ENCODE measurements at regions not wholly inside any gene's neighbourhood (a gene's known extent, or its start where the extent isn't known, plus 50 kb on each side); places are given as distances from the start of the nearest gene placed in this dataset.

DNA sequence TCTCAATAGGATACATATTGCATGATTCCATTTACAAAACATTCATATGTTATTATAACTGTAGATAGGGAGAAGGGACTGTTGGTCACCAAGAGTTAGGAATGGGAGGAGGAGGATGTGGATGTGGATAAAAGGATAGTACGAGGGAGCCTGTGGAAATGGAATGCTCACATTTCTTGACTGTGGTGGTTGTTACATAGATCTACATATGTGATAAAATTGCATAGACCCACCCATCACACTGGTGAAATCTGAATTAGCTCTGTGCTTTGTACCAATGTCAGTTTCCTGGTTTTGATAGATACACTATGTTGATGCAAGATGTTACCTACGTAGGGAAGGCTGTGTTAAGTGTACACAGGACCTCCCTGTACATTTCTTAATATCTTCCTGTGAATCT, 233.5 kb upstream of the MTPN start:
- Histone ChIP-seq H3K36me3 (no peaks in the 10 kb centered on the region), H3K4me1 (no peaks in the 10 kb centered on the region), H3K9me3 (peaks cover 0 to 4% (median 0%) of the 10 kb centered on the region in 4 donors), H3K27me3 (no peaks in the 10 kb centered on the region), H3K27ac (replicated peaks in 1 of 4) (no peak overlapping the region), H3K4me3 (no peak overlapping the region)
- TF ChIP-seq, protein P1, sequence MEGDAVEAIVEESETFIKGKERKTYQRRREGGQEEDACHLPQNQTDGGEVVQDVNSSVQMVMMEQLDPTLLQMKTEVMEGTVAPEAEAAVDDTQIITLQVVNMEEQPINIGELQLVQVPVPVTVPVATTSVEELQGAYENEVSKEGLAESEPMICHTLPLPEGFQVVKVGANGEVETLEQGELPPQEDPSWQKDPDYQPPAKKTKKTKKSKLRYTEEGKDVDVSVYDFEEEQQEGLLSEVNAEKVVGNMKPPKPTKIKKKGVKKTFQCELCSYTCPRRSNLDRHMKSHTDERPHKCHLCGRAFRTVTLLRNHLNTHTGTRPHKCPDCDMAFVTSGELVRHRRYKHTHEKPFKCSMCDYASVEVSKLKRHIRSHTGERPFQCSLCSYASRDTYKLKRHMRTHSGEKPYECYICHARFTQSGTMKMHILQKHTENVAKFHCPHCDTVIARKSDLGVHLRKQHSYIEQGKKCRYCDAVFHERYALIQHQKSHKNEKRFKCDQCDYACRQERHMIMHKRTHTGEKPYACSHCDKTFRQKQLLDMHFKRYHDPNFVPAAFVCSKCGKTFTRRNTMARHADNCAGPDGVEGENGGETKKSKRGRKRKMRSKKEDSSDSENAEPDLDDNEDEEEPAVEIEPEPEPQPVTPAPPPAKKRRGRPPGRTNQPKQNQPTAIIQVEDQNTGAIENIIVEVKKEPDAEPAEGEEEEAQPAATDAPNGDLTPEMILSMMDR (IDR thresholded peaks at IDR 0.05), result no peak
- TF ChIP-seq EP300 (IDR thresholded peaks at IDR 0.05) (no peak), POLR2AphosphoS5 (IDR thresholded peaks at IDR 0.05) (no peak), POLR2A (IDR thresholded peaks at IDR 0.05; ENCODE audit: low read depth) (no peak)
- DNase-seq (ENCODE audit: extremely low spot score), result no peak
- 76% methylated on average over 2 of the region's 2 CpGs for WGBS
- intact Hi-C loops (cut with DNase I), result no loop called here

DNA sequence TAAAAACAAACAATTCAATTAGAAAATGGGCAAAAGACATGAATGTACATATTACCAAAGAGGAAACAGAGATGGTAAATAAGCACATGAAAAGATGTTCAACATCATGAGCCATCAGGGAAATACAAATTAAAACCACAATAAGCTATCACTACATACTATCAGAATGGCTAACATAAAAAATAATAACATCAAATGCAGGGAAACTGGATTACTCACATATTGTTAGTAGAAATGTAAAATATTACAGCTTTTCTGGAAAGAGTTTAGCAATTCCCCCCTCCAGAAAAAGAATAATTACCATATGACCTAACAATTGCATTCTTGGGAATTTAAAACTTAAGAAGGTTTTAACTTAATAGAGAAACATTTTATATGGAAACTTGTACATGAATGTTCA, 232.9 kb upstream of the MTPN start:
- H3K9me3 ChIP-seq, result peaks cover 0 to 4% (median 0%) of the 10 kb centered on the region in 4 donors
- TF ChIP-seq POLR2AphosphoS5 (IDR thresholded peaks at IDR 0.05) (no peak), EP300 (IDR thresholded peaks at IDR 0.05) (no peak), POLR2A (IDR thresholded peaks at IDR 0.05; ENCODE audit: low read depth) (no peak)
- TF ChIP-seq, protein P1 (IDR thresholded peaks at IDR 0.05), result no peak
- no peaks in the 10 kb centered on the region for H3K27me3 ChIP-seq
- DNase-seq (ENCODE audit: extremely low spot score), result no peak
- H3K4me3 ChIP-seq, result no peak overlapping the region
- H3K27ac ChIP-seq (replicated peaks in 1 of 4), result no peak overlapping the region
- intact Hi-C loops (cut with DNase I), result no loop called here
- H3K36me3 ChIP-seq, result no peaks in the 10 kb centered on the region
- no peaks in the 10 kb centered on the region for H3K4me1 ChIP-seq

DNA sequence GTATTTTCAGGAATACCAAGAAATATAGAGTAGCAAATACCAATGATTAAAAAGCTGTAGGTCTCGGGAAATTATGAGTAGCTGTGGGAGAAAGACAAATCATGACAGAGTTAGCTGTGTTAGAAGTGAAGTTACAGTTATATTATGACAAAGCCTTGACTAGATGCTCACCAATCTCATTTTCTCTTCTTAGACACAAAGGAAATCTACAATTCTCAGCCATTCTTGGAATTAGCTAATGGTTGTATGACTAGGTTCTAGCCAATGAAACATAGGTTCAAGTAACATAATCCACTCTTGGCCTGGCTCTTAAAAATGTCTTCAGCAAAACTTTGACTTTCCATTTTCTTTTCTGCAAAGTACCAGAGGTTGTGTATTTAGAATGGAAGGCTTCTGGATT, 228.8 kb upstream of the MTPN start:
- Histone ChIP-seq H3K4me3 (no peak overlapping the region), H3K9me3 (no peaks in the 10 kb centered on the region), H3K27ac (replicated peaks in 1 of 4) (no peak overlapping the region), H3K4me1 (no peaks in the 10 kb centered on the region), H3K27me3 (no peaks in the 10 kb centered on the region), H3K36me3 (no peaks in the 10 kb centered on the region)
- TF ChIP-seq POLR2A (IDR thresholded peaks at IDR 0.05; ENCODE audit: low read depth) (no peak), EP300 (IDR thresholded peaks at IDR 0.05) (no peak), POLR2AphosphoS5 (IDR thresholded peaks at IDR 0.05) (no peak)
- TF ChIP-seq, protein P1 (IDR thresholded peaks at IDR 0.05), result no peak
- WGBS, result 96% methylated on average over 1 of the region's 1 CpG
- no peak for DNase-seq (ENCODE audit: extremely low spot score)
- intact Hi-C loops (cut with DNase I), result no loop called here

DNA sequence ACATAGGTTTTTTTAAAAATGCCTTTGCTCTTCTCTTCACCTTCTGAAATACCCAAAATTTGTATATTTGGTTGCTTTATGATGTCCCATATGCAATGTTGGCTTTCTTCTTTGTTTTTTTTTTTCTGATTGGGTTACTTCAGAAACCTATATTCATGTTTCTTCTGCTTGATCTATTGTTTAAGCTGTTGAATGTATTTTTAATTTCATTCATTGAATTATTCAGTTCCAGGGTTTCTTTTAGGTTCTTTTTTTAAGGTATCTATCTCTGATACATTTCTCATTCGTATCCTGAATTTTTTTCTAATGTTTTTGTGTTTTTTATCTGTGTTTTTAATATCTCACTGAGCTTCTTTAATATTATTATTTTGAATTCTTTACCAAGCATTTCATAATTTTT, 221.0 kb upstream of the MTPN start:
- Histone ChIP-seq H3K27ac (replicated peaks in 1 of 4) (no peak overlapping the region), H3K27me3 (no peaks in the 10 kb centered on the region), H3K36me3 (no peaks in the 10 kb centered on the region), H3K4me1 (no peaks in the 10 kb centered on the region), H3K4me3 (no peak overlapping the region), H3K9me3 (peaks cover 0 to 41% (median 15%) of the 10 kb centered on the region in 4 donors)
- TF ChIP-seq, protein P1 (IDR thresholded peaks at IDR 0.05), result no peak
- TF ChIP-seq EP300 (IDR thresholded peaks at IDR 0.05), result no peak
- TF ChIP-seq POLR2A (IDR thresholded peaks at IDR 0.05; ENCODE audit: low read depth), result no peak
- no peak for TF ChIP-seq POLR2AphosphoS5 (IDR thresholded peaks at IDR 0.05)
- no peak for DNase-seq (ENCODE audit: extremely low spot score)
- 76% methylated on average over 1 of the region's 1 CpG for WGBS
- intact Hi-C loops (cut with DNase I), result no loop called here

DNA sequence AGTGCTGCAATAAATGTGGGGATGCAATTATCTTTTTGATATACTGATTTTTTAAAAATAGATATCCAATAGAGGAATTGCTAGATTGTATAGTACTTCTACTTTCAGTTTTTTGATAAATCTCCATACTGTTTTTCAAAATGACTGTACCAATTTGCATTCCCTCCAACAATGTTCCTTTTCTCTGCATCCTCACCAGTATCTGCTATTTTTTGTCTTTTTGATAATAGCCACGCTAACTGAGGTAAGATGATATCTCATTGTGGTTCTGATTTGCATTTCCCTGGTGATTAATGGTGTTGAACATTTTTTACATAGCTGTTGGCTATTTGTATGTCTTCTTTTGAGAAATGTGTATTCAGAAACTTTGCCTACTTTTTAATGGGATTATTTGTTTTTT, 217.7 kb upstream of the MTPN start:
- TF ChIP-seq EP300 (IDR thresholded peaks at IDR 0.05), result no peak
- Histone ChIP-seq H3K4me1 (no peaks in the 10 kb centered on the region), H3K27me3 (no peaks in the 10 kb centered on the region), H3K4me3 (no peak overlapping the region), H3K36me3 (no peaks in the 10 kb centered on the region), H3K27ac (replicated peaks in 1 of 4) (no peak overlapping the region), H3K9me3 (peaks cover 0 to 41% (median 15%) of the 10 kb centered on the region in 4 donors)
- intact Hi-C loops (cut with DNase I), result no loop called here
- WGBS, result 92% methylated on average over 1 of the region's 1 CpG
- DNase-seq (ENCODE audit: extremely low spot score), result no peak
